Astrocyte (in vitro differentiated cells and primary cell): ENCODE measurements at regions not wholly inside any gene's neighbourhood (a gene's known extent, or its start where the extent isn't known, plus 50 kb on each side); places are given as distances from the start of the nearest gene placed in this dataset.

Source experiments
- DNase-seq: peaks from one replicate; pipeline ENCODE4 v3.0.0-alpha.2; 2010; ENCODE audit warnings: low read depth
- FAIRE-seq: peaks from 2 replicates; lab custom pipeline; 2011; peaks lifted over from hg19 to GRCh38; lab: Jason Lieb, UNC
- H2AFZ ChIP-seq: 2 replicates; pipeline ENCODE4 v1.6.0; 2012; ENCODE audit warnings: low read depth, low read length, inconsistent platforms
- H3K27ac ChIP-seq: 2 replicates; pipeline ENCODE4 v1.5.1; 2011; ENCODE audit warnings: low read depth, low read length, inconsistent platforms
- H3K27me3 ChIP-seq: 2 replicates; pipeline ENCODE4 v1.6.0; 2011; ENCODE audit warnings: low read length, inconsistent platforms; ENCODE audit not compliant: insufficient read depth
- H3K36me3 ChIP-seq: 2 replicates; pipeline ENCODE4 v1.5.1; 2011; ENCODE audit warnings: low read length, inconsistent platforms; ENCODE audit not compliant: insufficient read depth
- H3K4me1 ChIP-seq: 2 replicates; pipeline ENCODE4 v1.5.1; 2011; ENCODE audit warnings: low read length, inconsistent platforms; ENCODE audit not compliant: insufficient read depth
- H3K4me2 ChIP-seq: 2 replicates; pipeline ENCODE4 v1.6.0; 2012; ENCODE audit warnings: low read length, inconsistent platforms
- H3K4me3 ChIP-seq: 2 replicates; pipeline ENCODE4 v1.5.1; 2011; ENCODE audit warnings: low read depth, mild to moderate bottlenecking, low read length, inconsistent platforms; ENCODE audit not compliant: insufficient read depth
- H3K79me2 ChIP-seq: 2 replicates; pipeline ENCODE4 v1.6.0; 2012; ENCODE audit warnings: mild to moderate bottlenecking, low read length, inconsistent platforms; ENCODE audit not compliant: insufficient read depth
- H3K9ac ChIP-seq: 2 replicates; pipeline ENCODE4 v1.6.0; 2012; ENCODE audit warnings: mild to moderate bottlenecking, low read length, inconsistent platforms
- H3K9me3 ChIP-seq: 2 replicates; pipeline ENCODE4 v1.5.1; 2012; ENCODE audit warnings: low read depth, mild to moderate bottlenecking, low read length, inconsistent platforms; ENCODE audit not compliant: insufficient read depth
- H4K20me1 ChIP-seq: 2 replicates; pipeline ENCODE4 v1.6.0; 2012; ENCODE audit warnings: low read length, inconsistent platforms; ENCODE audit not compliant: insufficient read depth
- H3K27ac Mint-ChIP-seq: one replicate; pipeline ENCODE4 v1.8.0; 2021; ENCODE audit warnings: mild to moderate bottlenecking, mixed read lengths; ENCODE audit not compliant: unreplicated experiment
- H3K27me3 Mint-ChIP-seq: one replicate; pipeline ENCODE4 v1.8.0; 2021; ENCODE audit warnings: low read depth, mixed read lengths; ENCODE audit not compliant: unreplicated experiment
- H3K36me3 Mint-ChIP-seq: one replicate; pipeline ENCODE4 v1.8.0; 2021; ENCODE audit warnings: low read depth, mixed read lengths; ENCODE audit not compliant: unreplicated experiment
- H3K4me1 Mint-ChIP-seq: one replicate; pipeline ENCODE4 v1.8.0; 2021; ENCODE audit warnings: low read depth, mixed read lengths; ENCODE audit not compliant: unreplicated experiment
- H3K4me3 Mint-ChIP-seq: one replicate; pipeline ENCODE4 v1.8.0; 2021; ENCODE audit warnings: mild to moderate bottlenecking, moderate library complexity, mixed read lengths; ENCODE audit not compliant: unreplicated experiment
- H3K9me3 Mint-ChIP-seq: one replicate; pipeline ENCODE4 v1.8.0; 2021; ENCODE audit warnings: mild to moderate bottlenecking, mixed read lengths; ENCODE audit not compliant: unreplicated experiment
- EZH2 ChIP-seq: IDR thresholded peaks from 2 replicates; pipeline ENCODE4 v1.6.1; 2012; ENCODE audit warnings: mild to moderate bottlenecking, low read length, inconsistent platforms; ENCODE audit not compliant: insufficient read depth
- TF ChIP-seq, protein P1 (sequence below): IDR thresholded peaks from 2 replicates; pipeline ENCODE4 v1.5.1; 2011; ENCODE audit warnings: low read depth, mild to moderate bottlenecking, inconsistent platforms, low read length, moderate library complexity; ENCODE audit not compliant: insufficient read depth

DNA sequence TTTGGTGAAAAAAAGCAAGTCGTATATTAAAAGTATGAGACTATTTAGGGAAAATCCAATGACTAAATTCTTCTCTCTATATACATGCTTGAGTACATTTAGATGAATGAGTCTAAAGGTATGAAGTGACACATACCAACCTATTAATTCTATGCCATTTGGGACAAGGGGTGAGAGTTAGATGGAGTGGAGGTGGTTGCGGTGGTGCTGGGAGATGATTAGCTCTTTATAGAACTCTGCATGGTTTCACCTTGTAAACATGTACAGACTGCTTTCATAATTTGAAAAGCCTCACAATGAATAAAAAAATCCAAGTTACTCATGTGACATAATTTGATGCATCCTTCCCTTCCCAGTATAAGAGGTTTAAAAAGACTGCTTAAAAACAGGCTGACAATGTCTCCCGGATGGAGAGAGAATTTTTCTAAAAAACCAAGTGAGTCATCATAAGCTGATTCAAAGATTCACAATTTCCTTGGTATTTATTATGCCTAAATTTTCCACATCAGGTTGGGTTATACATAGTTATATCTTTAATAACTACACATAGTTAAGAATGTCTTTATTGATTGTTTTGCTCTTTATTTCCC is 572.8 kb downstream of the REEP3 start:
- TF ChIP-seq EZH2 = no peak
- H3K4me2 ChIP-seq = peak overlapping the region; percentile 37
- no peak overlapping the region for H3K27ac ChIP-seq
- H2AFZ ChIP-seq = no peak overlapping the region
- no peaks in the 10 kb centered on the region for H3K36me3 ChIP-seq
- FAIRE-seq (no peak), DNase-seq (peak; percentile 7)
- H3K4me1 ChIP-seq = no peaks in the 10 kb centered on the region
- H3K9ac ChIP-seq = no peak overlapping the region
- no peaks in the 10 kb centered on the region for H3K79me2 ChIP-seq
- H3K9me3 ChIP-seq = no peaks in the 10 kb centered on the region
- Mint-ChIP-seq H3K27me3 (no peaks in the 10 kb centered on the region), H3K27ac (no peak overlapping the region), H3K4me1 (peaks cover 5% of the 10 kb centered on the region), H3K9me3 (no peaks in the 10 kb centered on the region), H3K36me3 (no peaks in the 10 kb centered on the region), H3K4me3 (no peak overlapping the region)
- H4K20me1 ChIP-seq = no peaks in the 10 kb centered on the region
- H3K4me3 ChIP-seq = no peak overlapping the region
- H3K27me3 ChIP-seq = no peaks in the 10 kb centered on the region

DNA sequence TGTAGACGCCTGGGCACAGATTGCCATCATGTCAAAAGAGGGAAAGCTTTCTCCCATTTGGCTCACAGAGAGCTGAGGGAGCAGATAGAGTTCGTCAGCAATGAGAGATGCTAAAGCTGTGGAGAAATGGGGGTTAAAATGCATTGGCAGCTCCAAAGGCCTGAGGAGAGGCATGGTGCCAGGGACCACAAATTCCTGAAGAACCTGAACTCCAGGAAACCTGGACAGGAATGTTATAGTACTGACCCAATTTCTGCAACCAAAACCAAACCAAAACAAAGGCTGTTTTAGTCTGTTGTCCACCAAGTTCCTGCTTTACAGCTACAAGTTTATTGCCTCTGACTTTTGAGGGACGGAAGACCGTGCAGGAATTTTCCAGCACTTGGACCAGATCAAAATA is 575.7 kb downstream of the REEP3 start:
- no peaks in the 10 kb centered on the region for H3K9me3 ChIP-seq
- no peaks in the 10 kb centered on the region for H3K27me3 Mint-ChIP-seq
- FAIRE-seq = no peak

DNA sequence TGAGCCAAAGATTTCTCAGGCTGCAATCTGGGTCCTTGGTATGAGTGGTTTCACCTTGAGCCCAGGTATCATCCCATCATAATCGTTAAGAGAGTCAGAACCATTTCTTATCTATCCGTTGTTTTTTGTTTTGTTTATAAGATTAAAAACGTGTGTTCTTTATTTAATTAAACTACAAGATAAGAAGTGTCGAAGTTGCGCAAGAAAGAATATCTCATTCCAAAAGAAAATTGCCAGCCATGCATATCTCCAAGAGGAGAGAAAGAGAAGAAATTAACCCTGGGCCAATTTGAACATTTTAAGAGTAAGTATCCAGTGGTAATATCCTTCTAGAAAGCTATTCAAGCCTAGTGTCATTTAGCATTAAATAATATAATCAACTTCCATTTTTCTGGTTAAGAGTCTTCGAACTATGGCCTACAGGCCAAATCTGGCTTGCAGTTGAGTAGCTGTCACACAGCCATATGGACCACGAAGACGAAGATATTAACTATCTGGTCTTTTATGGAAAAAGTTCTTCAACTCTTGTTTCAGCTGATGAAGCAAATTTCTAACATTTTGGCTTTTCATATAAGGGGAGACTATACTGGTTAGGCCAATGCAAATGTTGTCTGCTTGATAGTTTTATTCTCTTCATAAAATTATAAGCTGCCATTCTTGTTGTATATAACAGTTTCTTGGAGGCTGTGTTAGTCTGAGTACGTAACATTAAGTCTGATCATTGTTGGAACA is 576.4 kb downstream of the REEP3 start:
- no peak for FAIRE-seq
- H3K27me3 Mint-ChIP-seq = no peaks in the 10 kb centered on the region
- no peaks in the 10 kb centered on the region for H3K27me3 ChIP-seq
- peaks cover 5% of the 10 kb centered on the region for H3K4me1 Mint-ChIP-seq
- DNase-seq = no peak
- H3K27ac ChIP-seq = no peak overlapping the region
- no peaks in the 10 kb centered on the region for H3K9me3 ChIP-seq
- no peaks in the 10 kb centered on the region for H3K36me3 Mint-ChIP-seq
- no peak overlapping the region for H3K27ac Mint-ChIP-seq
- H3K79me2 ChIP-seq = no peaks in the 10 kb centered on the region
- no peaks in the 10 kb centered on the region for H4K20me1 ChIP-seq
- no peak overlapping the region for H3K4me3 Mint-ChIP-seq
- TF ChIP-seq, protein P1, sequence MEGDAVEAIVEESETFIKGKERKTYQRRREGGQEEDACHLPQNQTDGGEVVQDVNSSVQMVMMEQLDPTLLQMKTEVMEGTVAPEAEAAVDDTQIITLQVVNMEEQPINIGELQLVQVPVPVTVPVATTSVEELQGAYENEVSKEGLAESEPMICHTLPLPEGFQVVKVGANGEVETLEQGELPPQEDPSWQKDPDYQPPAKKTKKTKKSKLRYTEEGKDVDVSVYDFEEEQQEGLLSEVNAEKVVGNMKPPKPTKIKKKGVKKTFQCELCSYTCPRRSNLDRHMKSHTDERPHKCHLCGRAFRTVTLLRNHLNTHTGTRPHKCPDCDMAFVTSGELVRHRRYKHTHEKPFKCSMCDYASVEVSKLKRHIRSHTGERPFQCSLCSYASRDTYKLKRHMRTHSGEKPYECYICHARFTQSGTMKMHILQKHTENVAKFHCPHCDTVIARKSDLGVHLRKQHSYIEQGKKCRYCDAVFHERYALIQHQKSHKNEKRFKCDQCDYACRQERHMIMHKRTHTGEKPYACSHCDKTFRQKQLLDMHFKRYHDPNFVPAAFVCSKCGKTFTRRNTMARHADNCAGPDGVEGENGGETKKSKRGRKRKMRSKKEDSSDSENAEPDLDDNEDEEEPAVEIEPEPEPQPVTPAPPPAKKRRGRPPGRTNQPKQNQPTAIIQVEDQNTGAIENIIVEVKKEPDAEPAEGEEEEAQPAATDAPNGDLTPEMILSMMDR = no peak
- TF ChIP-seq EZH2 = no peak
- H3K9me3 Mint-ChIP-seq = no peaks in the 10 kb centered on the region
- no peak overlapping the region for H3K9ac ChIP-seq
- H2AFZ ChIP-seq = no peak overlapping the region
- no peak overlapping the region for H3K4me2 ChIP-seq
- no peaks in the 10 kb centered on the region for H3K4me1 ChIP-seq
- no peaks in the 10 kb centered on the region for H3K36me3 ChIP-seq
- H3K4me3 ChIP-seq = no peak overlapping the region

More for the DNA sequence above, 575.7 kb downstream of the REEP3 start:
- Mint-ChIP-seq H3K36me3 (no peaks in the 10 kb centered on the region), H3K9me3 (no peaks in the 10 kb centered on the region), H3K4me3 (no peak overlapping the region), H3K4me1 (peaks cover 5% of the 10 kb centered on the region), H3K27ac (no peak overlapping the region)
- no peak for TF ChIP-seq EZH2
- TF ChIP-seq, protein P1 = no peak
- Histone ChIP-seq H3K4me2 (no peak overlapping the region), H3K27ac (no peak overlapping the region), H2AFZ (no peak overlapping the region), H4K20me1 (no peaks in the 10 kb centered on the region), H3K27me3 (no peaks in the 10 kb centered on the region), H3K36me3 (no peaks in the 10 kb centered on the region), H3K4me3 (no peak overlapping the region), H3K4me1 (no peaks in the 10 kb centered on the region), H3K9ac (no peak overlapping the region), H3K79me2 (no peaks in the 10 kb centered on the region)
- DNase-seq = peak; percentile 9
